HepG2 (cell line): ENCODE measurements at regions not wholly inside any gene's neighbourhood (a gene's known extent, or its start where the extent isn't known, plus 50 kb on each side); places are given as distances from the start of the nearest gene placed in this dataset.

Experiments used
- ATAC-seq: fragments of 200-7000 bp; cut with Tn5 transposase; 3 replicates; pipeline ENCODE4 v1.9.1; 2020; ENCODE audit warnings: mild to moderate bottlenecking, moderate library complexity
- BruUV-seq: library from RNA; stranded (reverse); fragments of 400-500 nt; replicated peaks from 2 replicates; lab custom pipeline; 2021; lab: Mats Ljungman, UMichigan
- CTCF ChIA-PET: fragments of 300-600 bp; formaldehyde crosslinking; extraction: SDS; loops from one replicate; lab custom pipeline; 2021; ENCODE audit warnings: low total read pairs, inconsistent platforms, low intra/inter-chr PET ratio; lab: Yijun Ruan, JAX
- POLR2A ChIA-PET: fragments of 350-600 bp; sonication (Branson Sonifier 250); formaldehyde crosslinking; loops from one replicate; lab custom pipeline; 2020; ENCODE audit warnings: antibody characterized with exemption, inconsistent platforms; lab: Yijun Ruan, JAX
- DNase-seq: peaks from one replicate; pipeline ENCODE4 v3.0.0-alpha.2; 2015; ENCODE audit warnings: low spot score
- FAIRE-seq: peaks from 3 replicates; lab custom pipeline; 2011; peaks lifted over from hg19 to GRCh38; lab: Jason Lieb, UNC
- H2AFZ ChIP-seq: one replicate; pipeline ENCODE4 v1.6.1; 2011; ENCODE audit warnings: low read length, inconsistent platforms
- H3K27ac ChIP-seq: fragments of 300-600 bp; 3 replicates; pipeline ENCODE4 v1.8.0; 2011; ENCODE audit warnings: mixed run types, mild to moderate bottlenecking, mixed read lengths, low read length, inconsistent platforms; ENCODE audit not compliant: insufficient read depth; ENCODE audit errors: extremely low read length
- H3K27me3 ChIP-seq, 2 experiments: fragments of 200-600 bp in 1 of 2; 2 replicates in 1 of 2; 3 replicates in 1 of 2; pipeline versions ENCODE4 v1.6.0 to v1.8.0; 2011; ENCODE audit warnings: low read length in 2 of 2, mild to moderate bottlenecking in 2 of 2, moderate library complexity in 2 of 2, inconsistent platforms in 1 of 2; ENCODE audit not compliant: insufficient read depth in 2 of 2, control insufficient read depth in 1 of 2
- H3K36me3 ChIP-seq, 2 experiments: fragments of 200-600 bp in 1 of 2; replicated peaks in 1 of 2; 2 replicates in 1 of 2; 3 replicates in 1 of 2; pipeline versions ENCODE4 v1.5.1 to v1.8.0; 2011; ENCODE audit warnings: low read length in 2 of 2, inconsistent platforms in 1 of 2; ENCODE audit not compliant: insufficient read depth in 2 of 2, control insufficient read depth in 1 of 2
- H3K4me1 ChIP-seq: 2 replicates; pipeline ENCODE4 v1.5.1; 2012; ENCODE audit warnings: low read length, inconsistent platforms; ENCODE audit not compliant: insufficient read depth
- H3K4me2 ChIP-seq: 2 replicates; pipeline ENCODE4 v1.6.0; 2011; ENCODE audit warnings: low read depth, low read length, inconsistent platforms
- H3K4me3 ChIP-seq, 3 experiments: fragments of 200-600 bp in 1 of 3; sonication (generic), shearing (Covaris generic) in 1 of 3; replicated peaks in 1 of 3; 2 replicates each; pipeline ENCODE4 v1.5.1; 2011 to 2016; ENCODE audit warnings: low read length in 3 of 3, inconsistent platforms in 2 of 3, low read depth in 2 of 3, mild to moderate bottlenecking in 2 of 3, control low read depth in 1 of 3, mixed read lengths in 1 of 3; ENCODE audit not compliant: insufficient read depth in 1 of 3
- H3K79me2 ChIP-seq: one replicate; pipeline ENCODE4 v1.6.1; 2011; ENCODE audit warnings: low read length, inconsistent platforms; ENCODE audit not compliant: insufficient read depth
- H3K9ac ChIP-seq: 2 replicates; pipeline ENCODE4 v1.6.0; 2011; ENCODE audit warnings: mild to moderate bottlenecking, low read depth, low read length, inconsistent platforms; ENCODE audit not compliant: insufficient read depth
- H3K9me3 ChIP-seq: 2 replicates; pipeline ENCODE4 v1.5.1; 2012; ENCODE audit warnings: mild to moderate bottlenecking, low read length
- H4K20me1 ChIP-seq: 2 replicates; pipeline ENCODE4 v1.6.0; 2011; ENCODE audit warnings: inconsistent platforms, mild to moderate bottlenecking, low read length, moderate library complexity; ENCODE audit not compliant: insufficient read depth
- ARID2 ChIP-seq: sonication (generic); formaldehyde crosslinking; IDR thresholded peaks from 2 replicates; pipeline ENCODE4 v1.8.1; 2022; ENCODE audit warnings: mild to moderate bottlenecking, missing genetic modification reagents, borderline replicate concordance
- BHLHE40 ChIP-seq: IDR thresholded peaks from 2 replicates; pipeline ENCODE4 v1.6.1; 2011; ENCODE audit warnings: low read length, improper control_type of control experiment
- CEBPB ChIP-seq: IDR thresholded peaks from 2 replicates; pipeline ENCODE4 v1.6.1; 2011; ENCODE audit warnings: low read depth, low read length, improper control_type of control experiment, borderline replicate concordance
- KDM1A ChIP-seq: IDR thresholded peaks from 2 replicates; pipeline ENCODE4 v1.6.1; 2016; ENCODE audit warnings: missing compliant biosample characterization
- MAFF ChIP-seq: IDR thresholded peaks from 2 replicates; pipeline ENCODE4 v1.6.1; 2011; ENCODE audit warnings: low read depth, low read length, improper control_type of control experiment
- MAFK ChIP-seq, 2 experiments: IDR thresholded peaks in 1 of 2; conservative IDR thresholded peaks in 1 of 2; 2 replicates each; pipeline ENCODE4 v1.6.1; 2011; ENCODE audit warnings: improper control_type of control experiment in 2 of 2, low read length in 2 of 2
- MXI1 ChIP-seq: IDR thresholded peaks from 3 replicates; pipeline ENCODE4 v1.6.1; 2012; ENCODE audit warnings: low read depth, low read length, inconsistent platforms, borderline replicate concordance
- PRMT3 ChIP-seq: sonication (generic); formaldehyde crosslinking; IDR thresholded peaks from 2 replicates; pipeline ENCODE4 v1.8.1; 2022; ENCODE audit warnings: low read depth, mild to moderate bottlenecking, moderate library complexity, missing genetic modification reagents, borderline replicate concordance
- ZNF343 ChIP-seq: sonication (generic); formaldehyde crosslinking; IDR thresholded peaks from 2 replicates; pipeline ENCODE4 v1.4.0; 2020; ENCODE audit warnings: mild to moderate bottlenecking, missing genetic modification reagents
- ZNF484 ChIP-seq: sonication (generic); formaldehyde crosslinking; IDR thresholded peaks from 2 replicates; pipeline ENCODE4 v1.5.1; 2020; ENCODE audit warnings: mild to moderate bottlenecking, low read depth, missing genetic modification reagents, borderline replicate concordance
- WGBS: methylation state at CpG from one replicate; pipeline ENCODE4 v1.1.6; 2017; ENCODE audit warnings: low lambda C conversion rate; 5-methylcytosine and 5-hydroxymethylcytosine counted together
- in situ Hi-C: cut with HindIII; loops from 2 replicates; pipeline ENCODE4 v1.10.0; 2017; ENCODE audit warnings: low pct_unique_long_range_greater_than_20kb; ENCODE audit not compliant: extremely low pct_ligation_motif_present
- intact Hi-C: fragments of 100-400 bp; cut with micrococcal nuclease; formaldehyde crosslinking; loops from one replicate; pipeline ENCODE4 v1.10.0; 2022; ENCODE audit not compliant: unreplicated experiment
- TF ChIP-seq, protein P1 (sequence below): sonication (generic); formaldehyde crosslinking; IDR thresholded peaks from 2 replicates; pipeline ENCODE4 v1.8.0; 2022; ENCODE audit warnings: mild to moderate bottlenecking, missing genetic modification reagents; ENCODE audit not compliant: insufficient replicate concordance
- TF ChIP-seq, protein P2 (sequence below): sonication (generic); formaldehyde crosslinking; IDR thresholded peaks from 2 replicates; pipeline ENCODE4 v1.8.0; 2022; ENCODE audit warnings: mild to moderate bottlenecking, missing genetic modification reagents

DNA sequence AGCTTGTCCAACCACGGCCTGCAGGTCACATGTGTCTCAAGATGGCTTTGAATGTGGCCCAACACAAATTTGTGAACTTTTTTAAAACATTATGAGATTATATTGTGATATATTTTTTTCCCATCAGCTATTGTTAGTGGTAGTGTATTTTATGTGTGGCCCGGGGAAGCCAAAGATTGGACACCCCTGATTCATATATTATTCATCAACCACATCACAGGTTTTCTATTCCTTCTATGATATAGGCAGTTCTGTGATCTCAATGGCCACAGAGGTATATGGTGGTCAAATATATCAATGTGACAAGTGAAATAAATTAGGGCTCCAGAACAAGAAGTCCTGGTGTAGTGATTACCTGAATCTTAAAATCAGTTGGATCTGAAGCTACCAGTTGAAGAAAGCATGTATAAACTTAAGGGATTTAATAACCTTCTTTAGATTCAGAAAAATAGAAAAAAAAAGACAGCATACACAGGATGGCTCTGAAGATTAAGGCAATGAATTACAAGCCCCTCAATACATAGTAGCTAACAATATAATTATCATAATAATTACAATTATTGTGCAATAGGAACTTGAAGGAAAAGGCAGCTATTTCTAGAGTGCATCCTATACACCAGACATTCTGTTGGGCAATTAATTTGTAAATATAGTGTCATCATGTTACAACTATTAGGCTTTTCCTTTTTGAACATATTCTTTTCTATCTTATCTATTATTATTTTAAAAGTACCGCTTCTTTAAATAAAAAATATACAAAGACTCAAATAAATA lies 530.4 kb upstream of the PTPRD start:
- DNase-seq (no peak), FAIRE-seq (no peak), ATAC-seq (no peak)
- H3K4me3 ChIP-seq: no peak overlapping the region
- H4K20me1 ChIP-seq: no peaks in the 10 kb centered on the region
- BruUV-seq: no TSS peak
- ChIA-PET POLR2A (no interaction called here), CTCF (no interaction called here)
- no peak overlapping the region for H2AFZ ChIP-seq
- no peaks in the 10 kb centered on the region for H3K27me3 ChIP-seq
- peaks cover 68% of the 10 kb centered on the region for H3K9me3 ChIP-seq
- H3K36me3 ChIP-seq: no peaks in the 10 kb centered on the region
- 11% methylated on average over 3 of the region's 3 CpGs for WGBS
- TF ChIP-seq, protein P1, sequence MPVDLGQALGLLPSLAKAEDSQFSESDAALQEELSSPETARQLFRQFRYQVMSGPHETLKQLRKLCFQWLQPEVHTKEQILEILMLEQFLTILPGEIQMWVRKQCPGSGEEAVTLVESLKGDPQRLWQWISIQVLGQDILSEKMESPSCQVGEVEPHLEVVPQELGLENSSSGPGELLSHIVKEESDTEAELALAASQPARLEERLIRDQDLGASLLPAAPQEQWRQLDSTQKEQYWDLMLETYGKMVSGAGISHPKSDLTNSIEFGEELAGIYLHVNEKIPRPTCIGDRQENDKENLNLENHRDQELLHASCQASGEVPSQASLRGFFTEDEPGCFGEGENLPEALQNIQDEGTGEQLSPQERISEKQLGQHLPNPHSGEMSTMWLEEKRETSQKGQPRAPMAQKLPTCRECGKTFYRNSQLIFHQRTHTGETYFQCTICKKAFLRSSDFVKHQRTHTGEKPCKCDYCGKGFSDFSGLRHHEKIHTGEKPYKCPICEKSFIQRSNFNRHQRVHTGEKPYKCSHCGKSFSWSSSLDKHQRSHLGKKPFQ: no peak
- TF ChIP-seq CEBPB (peak; percentile 15; the same call in 1 of the 2 replicates), BHLHE40 (no peak), MXI1 (no peak), KDM1A (no peak)
- no peak overlapping the region for H3K27ac ChIP-seq
- no peaks in the 10 kb centered on the region for H3K79me2 ChIP-seq
- H3K9ac ChIP-seq: no peak overlapping the region
- in situ Hi-C loops (no loop called here), intact Hi-C loops (no loop called here)
- H3K4me2 ChIP-seq: no peak overlapping the region
- H3K4me1 ChIP-seq: no peaks in the 10 kb centered on the region

DNA sequence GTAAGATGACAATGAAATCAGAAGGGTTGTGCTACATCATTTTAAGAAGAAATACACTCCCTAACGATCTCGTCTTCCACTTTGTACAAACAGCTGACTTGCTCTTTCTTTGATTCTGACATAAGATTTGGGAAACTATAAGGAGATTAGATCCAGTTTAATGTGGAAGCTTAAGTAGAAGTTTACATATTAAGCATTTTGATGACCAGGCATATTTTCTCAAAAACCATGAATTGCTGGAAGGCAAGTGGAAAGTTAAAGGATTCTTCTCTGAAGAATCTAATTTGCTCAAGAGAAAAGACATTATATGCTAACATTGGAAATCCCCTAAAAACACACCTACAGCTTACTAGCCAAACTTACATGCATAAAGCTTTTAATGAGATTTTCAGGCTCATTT lies 531.9 kb upstream of the PTPRD start:
- TF ChIP-seq ZNF484 (CRISPR knock-in tag): no peak
- peak; percentile 87 for TF ChIP-seq MAFF
- no peak for TF ChIP-seq PRMT3 (CRISPR knock-in tag)
- TF ChIP-seq ARID2 (CRISPR knock-in tag): no peak
- TF ChIP-seq ZNF343: no peak
- TF ChIP-seq, protein P2, sequence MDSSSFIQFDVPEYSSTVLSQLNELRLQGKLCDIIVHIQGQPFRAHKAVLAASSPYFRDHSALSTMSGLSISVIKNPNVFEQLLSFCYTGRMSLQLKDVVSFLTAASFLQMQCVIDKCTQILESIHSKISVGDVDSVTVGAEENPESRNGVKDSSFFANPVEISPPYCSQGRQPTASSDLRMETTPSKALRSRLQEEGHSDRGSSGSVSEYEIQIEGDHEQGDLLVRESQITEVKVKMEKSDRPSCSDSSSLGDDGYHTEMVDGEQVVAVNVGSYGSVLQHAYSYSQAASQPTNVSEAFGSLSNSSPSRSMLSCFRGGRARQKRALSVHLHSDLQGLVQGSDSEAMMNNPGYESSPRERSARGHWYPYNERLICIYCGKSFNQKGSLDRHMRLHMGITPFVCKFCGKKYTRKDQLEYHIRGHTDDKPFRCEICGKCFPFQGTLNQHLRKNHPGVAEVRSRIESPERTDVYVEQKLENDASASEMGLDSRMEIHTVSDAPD (CRISPR knock-in tag): no peak
- peak; percentile 88 to 92 for TF ChIP-seq MAFK (conservative IDR thresholded peaks at IDR 0.05 in 1 of 2, IDR thresholded peaks at IDR 0.05 in 1 of 2; ENCODE audit: low read length in 2 of 2)
- H3K27me3 ChIP-seq: no peaks in the 10 kb centered on the region
- FAIRE-seq (no peak), DNase-seq (no peak), ATAC-seq (no peak)
- no peaks in the 10 kb centered on the region for H4K20me1 ChIP-seq
- no peak overlapping the region for H3K9ac ChIP-seq
- BruUV-seq: no TSS peak
- H3K27ac ChIP-seq: no peak overlapping the region
- WGBS: 7% methylated on average over 2 of the region's 2 CpGs
- no peaks in the 10 kb centered on the region for H3K4me1 ChIP-seq
- no peak overlapping the region for H3K4me3 ChIP-seq
- intact Hi-C loops (no loop called here), in situ Hi-C loops (no loop called here)
- H3K9me3 ChIP-seq: peaks cover 67% of the 10 kb centered on the region
- no peak overlapping the region for H3K4me2 ChIP-seq
- POLR2A ChIA-PET: no interaction called here
- CTCF ChIA-PET: no interaction called here
- H3K79me2 ChIP-seq: no peaks in the 10 kb centered on the region
- H2AFZ ChIP-seq: no peak overlapping the region
- H3K36me3 ChIP-seq: no peaks in the 10 kb centered on the region
